NCI-H526 (cell line): ENCODE measurements at regions not wholly inside any gene's neighbourhood (a gene's known extent, or its start where the extent isn't known, plus 50 kb on each side); places are given as distances from the start of the nearest gene placed in this dataset.

Experiments used
- DNase-seq, 2 experiments: peaks; one replicate each; lab custom pipeline; 2025; lab: John Stamatoyannopoulos, UW

GRCh38 chr2:237271698-237272652 is 142.0 kb downstream of the COL6A3 start:
- no peak for DNase-seq
